GM12873 (cell line): ENCODE measurements at regions not wholly inside any gene's neighbourhood (a gene's known extent, or its start where the extent isn't known, plus 50 kb on each side); places are given as distances from the start of the nearest gene placed in this dataset.

Source experiments
- CTCF ChIP-seq: IDR thresholded peaks from 2 replicates; pipeline ENCODE4 v1.5.1; 2012; ENCODE audit warnings: low read depth, mild to moderate bottlenecking, moderate library complexity, low read length, control low read depth; ENCODE audit not compliant: insufficient read depth; ENCODE audit errors: missing control alignments

GRCh38 chr6:112990971-112991370, 643.8 kb downstream of the RFPL4B start:
- TF ChIP-seq CTCF = no peak

GRCh38 chr6:112991912-112992311, 644.8 kb downstream of the RFPL4B start:
- no peak for TF ChIP-seq CTCF

GRCh38 chr6:112997421-112998085, 650.4 kb downstream of the RFPL4B start:
- TF ChIP-seq CTCF = no peak

- no peak for TF ChIP-seq CTCF
Observed at GRCh38 chr6:113004054-113004453, 656.9 kb downstream of the RFPL4B start.

GRCh38 chr6:113004470-113005270, 657.5 kb downstream of the RFPL4B start:
- no peak for TF ChIP-seq CTCF

- no peak for TF ChIP-seq CTCF
Observed at GRCh38 chr6:113006494-113006893, 659.4 kb downstream of the RFPL4B start.

- TF ChIP-seq CTCF = no peak
Observed at GRCh38 chr6:113009682-113010081, 662.6 kb downstream of the RFPL4B start.
